Epithelial cell of esophagus (primary cell): ENCODE measurements at regions not wholly inside any gene's neighbourhood (a gene's known extent, or its start where the extent isn't known, plus 50 kb on each side); places are given as distances from the start of the nearest gene placed in this dataset.

ENCODE experiments used
- DNase-seq: peaks from one replicate; pipeline ENCODE4 v3.0.0; 2010; ENCODE audit warnings: low read depth
- H3K4me3 ChIP-seq: 2 replicates; pipeline ENCODE4 v1.5.1; 2011; ENCODE audit warnings: mild to moderate bottlenecking, low read length, control low read depth
- CTCF ChIP-seq: IDR thresholded peaks from 2 replicates; pipeline ENCODE4 v1.5.1; 2011; ENCODE audit warnings: low read depth, mild to moderate bottlenecking, low read length, control low read depth, inconsistent platforms; ENCODE audit not compliant: insufficient read depth; ENCODE audit errors: missing control alignments

- no peak for DNase-seq
- no peak for TF ChIP-seq CTCF
- H3K4me3 ChIP-seq = no peak overlapping the region
Observed at GRCh38 chr3:72318504-72319193, 529.6 kb downstream of the SHQ1 start.

GRCh38 chr3:72317491-72317890 is 530.8 kb downstream of the SHQ1 start:
- TF ChIP-seq CTCF = no peak
- H3K4me3 ChIP-seq = no peak overlapping the region
- no peak for DNase-seq

DNA sequence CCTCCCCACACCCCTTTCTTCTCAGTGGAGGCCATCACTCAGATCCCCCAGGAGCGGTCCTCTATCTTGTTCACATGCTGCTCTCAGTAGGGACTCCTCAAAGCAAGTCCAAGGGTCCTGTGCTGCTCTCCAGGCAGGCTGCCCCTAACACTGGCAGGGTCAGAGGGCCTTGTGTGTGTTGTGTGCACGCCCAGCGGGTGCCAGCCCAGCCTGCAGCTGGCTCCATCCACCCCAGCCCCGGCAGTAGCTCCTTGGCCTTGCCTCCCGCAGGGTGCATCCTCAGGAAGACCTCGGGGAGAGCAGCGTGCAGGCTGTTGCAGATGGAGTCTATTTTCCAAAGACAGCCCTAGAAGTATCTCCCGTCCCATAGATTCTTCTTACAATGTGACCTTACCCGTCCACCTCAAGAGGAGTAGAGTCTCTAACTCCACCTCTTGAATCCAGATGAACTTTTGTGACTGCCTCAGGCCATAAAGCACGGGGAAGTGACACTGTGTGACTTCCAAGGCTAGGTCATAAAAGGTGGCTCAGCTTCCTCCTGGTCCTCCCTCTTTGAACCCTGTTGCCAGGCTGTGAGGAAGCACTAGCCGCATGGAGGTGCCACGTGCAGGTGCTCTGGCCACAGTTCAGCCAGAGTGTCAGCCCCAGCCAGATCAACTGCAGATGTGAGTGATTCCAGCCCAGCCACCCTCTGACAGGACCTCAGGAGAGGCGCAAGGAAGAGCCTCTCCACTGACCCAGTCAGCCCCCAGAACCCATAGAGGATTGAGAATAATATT is 531.6 kb downstream of the SHQ1 start:
- no peak for DNase-seq
- no peak for TF ChIP-seq CTCF
- no peak overlapping the region for H3K4me3 ChIP-seq

DNA sequence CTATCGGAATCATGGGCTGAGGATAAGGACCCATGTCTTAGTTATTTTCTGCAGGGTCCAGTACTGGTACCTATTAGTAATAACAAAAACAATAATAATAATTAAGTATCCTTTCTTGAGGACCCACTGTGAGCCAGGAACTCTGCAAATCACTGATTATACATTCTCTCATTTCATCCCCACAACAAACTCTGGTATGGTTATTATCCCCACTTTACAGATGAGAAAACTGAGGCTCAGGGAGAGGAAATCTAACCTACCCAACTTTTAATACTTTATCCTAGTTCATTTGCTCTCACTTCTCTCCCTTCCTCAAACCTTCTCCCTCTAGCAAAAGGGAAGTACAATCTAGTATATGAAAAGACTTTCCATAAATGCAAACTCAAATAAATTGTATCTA is 528.4 kb upstream of the PROK2 start:
- H3K4me3 ChIP-seq = no peak overlapping the region
- no peak for DNase-seq
- TF ChIP-seq CTCF = no peak

GRCh38 chr3:72312339-72312738 is 527.4 kb upstream of the PROK2 start:
- TF ChIP-seq CTCF = no peak
- no peak overlapping the region for H3K4me3 ChIP-seq
- no peak for DNase-seq

DNA sequence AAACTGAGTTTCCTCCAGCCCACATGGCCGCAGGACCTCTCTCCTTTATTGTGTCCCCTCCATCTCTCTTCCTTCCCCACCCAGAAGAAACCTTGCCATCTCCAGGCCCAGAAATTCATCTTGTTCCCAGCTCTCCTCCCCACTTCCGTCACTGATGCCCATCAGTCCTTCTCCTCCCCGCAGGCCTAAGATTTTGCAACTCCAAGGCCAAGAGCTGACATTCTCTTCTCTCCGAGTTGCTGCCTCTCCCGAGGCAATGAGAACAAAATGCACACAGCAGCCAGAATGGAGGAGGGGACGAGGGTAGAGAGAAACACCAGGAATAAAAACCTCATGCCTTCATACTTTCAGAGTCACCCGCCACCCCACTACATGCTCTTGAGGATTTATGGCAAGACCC is 526.5 kb upstream of the PROK2 start:
- no peak for TF ChIP-seq CTCF
- no peak for DNase-seq
- no peak overlapping the region for H3K4me3 ChIP-seq
